ENCODE measurements at regions not wholly inside any gene's neighbourhood (a gene's known extent, or its start where the extent isn't known, plus 50 kb on each side); places are given as distances from the start of the nearest gene placed in this dataset.

DNA sequence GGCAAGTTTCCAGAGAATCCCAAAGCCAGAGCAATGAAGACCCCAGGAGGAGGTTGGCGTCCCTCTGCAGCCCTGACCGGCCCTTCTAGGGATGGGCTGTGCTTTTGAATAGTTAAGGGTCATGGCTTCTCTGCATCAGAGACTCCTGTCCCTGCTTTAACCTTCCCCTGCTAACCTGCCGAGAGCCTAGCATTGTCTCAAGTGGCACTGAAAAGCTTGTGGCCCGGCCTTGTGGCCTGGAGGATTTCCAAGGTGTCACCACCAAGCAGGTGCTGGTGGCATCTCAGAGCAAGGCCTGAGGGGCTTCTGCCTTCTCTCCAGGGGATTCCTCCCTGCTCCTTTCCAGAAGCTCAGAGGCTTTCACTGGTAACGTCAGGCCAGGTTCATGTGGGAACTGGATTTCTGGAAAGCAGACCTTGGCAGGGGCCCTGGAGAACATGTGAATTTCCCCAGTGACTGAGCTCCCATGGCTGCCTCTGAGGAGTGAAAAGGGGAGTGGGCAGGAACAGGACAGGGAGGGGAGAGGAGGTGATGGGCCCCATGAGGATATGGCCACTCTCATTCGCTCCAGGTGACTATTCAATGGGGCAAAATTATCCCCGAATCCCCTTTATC, 409.9 kb downstream of the PTPRU start:
- no peak for FAIRE-seq
- TF ChIP-seq POU2F2 (IDR thresholded peaks at IDR 0.05; ENCODE audit: low read depth, low read length) (no peak), POLR2A (IDR thresholded peaks at IDR 0.05; ENCODE audit: low read depth, low read length) (no peak), POLR2AphosphoS5 (IDR thresholded peaks at IDR 0.05; ENCODE audit: low read depth, low read length) (no peak), TAF1 (IDR thresholded peaks at IDR 0.05; ENCODE audit: low read depth, low read length) (no peak), SPI1 (IDR thresholded peaks at IDR 0.05; ENCODE audit: low read depth, low read length) (no peak), PAX5 (IDR thresholded peaks at IDR 0.05; ENCODE audit: insufficient read depth, low read length, severe bottlenecking) (no peak)
- DNase-seq (ENCODE audit: insufficient read length, low spot score), result no peak

GRCh38 chr1:29645586-29645985, 409.3 kb downstream of the PTPRU start:
- TF ChIP-seq SPI1 (IDR thresholded peaks at IDR 0.05; ENCODE audit: low read depth, low read length) (no peak), TAF1 (IDR thresholded peaks at IDR 0.05; ENCODE audit: low read depth, low read length) (no peak), PAX5 (IDR thresholded peaks at IDR 0.05; ENCODE audit: insufficient read depth, low read length, severe bottlenecking) (no peak), POLR2A (IDR thresholded peaks at IDR 0.05; ENCODE audit: low read depth, low read length) (no peak), POLR2AphosphoS5 (IDR thresholded peaks at IDR 0.05; ENCODE audit: low read depth, low read length) (no peak), POU2F2 (IDR thresholded peaks at IDR 0.05; ENCODE audit: low read depth, low read length) (no peak)
- no peak for FAIRE-seq
- DNase-seq (ENCODE audit: insufficient read length, low spot score), result no peak

DNA sequence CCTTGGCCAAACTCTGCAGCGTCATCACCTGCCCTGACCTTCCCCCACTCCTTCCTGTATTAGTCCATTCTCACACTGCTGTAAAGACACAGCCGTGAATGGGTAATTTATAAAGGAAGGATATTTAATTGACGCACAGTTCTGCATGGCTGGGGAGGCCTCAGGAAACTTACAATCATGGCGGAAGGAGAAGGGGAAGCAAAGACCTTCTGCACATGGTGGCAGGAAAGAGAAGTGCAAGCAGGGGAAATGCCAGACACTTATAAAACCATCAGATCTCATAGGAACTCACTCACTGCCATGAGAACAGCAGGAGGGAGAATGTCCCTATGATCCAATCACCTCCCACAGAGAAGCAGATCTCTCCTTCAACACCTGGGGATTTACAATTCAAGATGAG, 408.5 kb downstream of the PTPRU start:
- TF ChIP-seq POU2F2 (IDR thresholded peaks at IDR 0.05; ENCODE audit: low read depth, low read length) (no peak), POLR2A (IDR thresholded peaks at IDR 0.05; ENCODE audit: low read depth, low read length) (no peak), PAX5 (IDR thresholded peaks at IDR 0.05; ENCODE audit: insufficient read depth, low read length, severe bottlenecking) (no peak), POLR2AphosphoS5 (IDR thresholded peaks at IDR 0.05; ENCODE audit: low read depth, low read length) (no peak), TAF1 (IDR thresholded peaks at IDR 0.05; ENCODE audit: low read depth, low read length) (no peak), SPI1 (IDR thresholded peaks at IDR 0.05; ENCODE audit: low read depth, low read length) (no peak)
- DNase-seq (ENCODE audit: insufficient read length, low spot score) (no peak), FAIRE-seq (no peak)

GRCh38 chr1:29643838-29644440, 407.6 kb downstream of the PTPRU start:
- FAIRE-seq (no peak), DNase-seq (ENCODE audit: insufficient read length, low spot score) (no peak)
- TF ChIP-seq PAX5 (IDR thresholded peaks at IDR 0.05; ENCODE audit: insufficient read depth, low read length, severe bottlenecking) (no peak), TAF1 (IDR thresholded peaks at IDR 0.05; ENCODE audit: low read depth, low read length) (no peak), POLR2A (IDR thresholded peaks at IDR 0.05; ENCODE audit: low read depth, low read length) (no peak), POLR2AphosphoS5 (IDR thresholded peaks at IDR 0.05; ENCODE audit: low read depth, low read length) (no peak)

GRCh38 chr1:29643281-29643680, 407.0 kb downstream of the PTPRU start:
- TF ChIP-seq POU2F2 (IDR thresholded peaks at IDR 0.05; ENCODE audit: low read depth, low read length) (no peak), POLR2A (IDR thresholded peaks at IDR 0.05; ENCODE audit: low read depth, low read length) (no peak), POLR2AphosphoS5 (IDR thresholded peaks at IDR 0.05; ENCODE audit: low read depth, low read length) (no peak), SPI1 (IDR thresholded peaks at IDR 0.05; ENCODE audit: low read depth, low read length) (no peak), TAF1 (IDR thresholded peaks at IDR 0.05; ENCODE audit: low read depth, low read length) (no peak), PAX5 (IDR thresholded peaks at IDR 0.05; ENCODE audit: insufficient read depth, low read length, severe bottlenecking) (no peak)
- FAIRE-seq, result no peak
- no peak for DNase-seq (ENCODE audit: insufficient read length, low spot score)

- FAIRE-seq, result no peak
- TF ChIP-seq POLR2A (IDR thresholded peaks at IDR 0.05; ENCODE audit: low read depth, low read length) (no peak), TAF1 (IDR thresholded peaks at IDR 0.05; ENCODE audit: low read depth, low read length) (no peak), SPI1 (IDR thresholded peaks at IDR 0.05; ENCODE audit: low read depth, low read length) (no peak)
- no peak for DNase-seq (ENCODE audit: insufficient read length, low spot score)
These were observed 406.2 kb downstream of the PTPRU start for GRCh38 chr1:29642519-29642918.

DNA sequence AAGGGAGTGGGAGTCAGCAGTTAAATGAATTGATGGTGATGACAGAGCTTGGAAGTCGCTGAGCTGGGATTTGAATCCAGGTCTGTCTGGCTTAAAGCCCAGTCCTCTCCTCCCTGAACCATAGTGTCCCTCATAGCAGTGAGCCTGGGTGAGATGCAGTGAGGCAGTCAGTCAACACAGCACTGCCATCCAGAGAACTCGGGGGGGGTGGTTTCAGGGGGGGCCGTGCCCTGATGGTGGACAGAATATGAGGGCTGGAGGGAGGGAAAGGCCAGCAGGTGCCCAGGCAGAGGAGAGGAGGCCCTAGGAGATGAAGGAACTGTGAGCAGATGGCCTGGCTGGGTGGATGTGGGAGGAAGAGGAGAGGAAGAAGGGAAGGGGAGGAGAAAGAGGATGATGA, 405.6 kb downstream of the PTPRU start:
- FAIRE-seq (no peak), DNase-seq (ENCODE audit: insufficient read length, low spot score) (no peak)
- TF ChIP-seq POLR2AphosphoS5 (IDR thresholded peaks at IDR 0.05; ENCODE audit: low read depth, low read length) (no peak), SPI1 (IDR thresholded peaks at IDR 0.05; ENCODE audit: low read depth, low read length) (no peak), POU2F2 (IDR thresholded peaks at IDR 0.05; ENCODE audit: low read depth, low read length) (no peak), PAX5 (IDR thresholded peaks at IDR 0.05; ENCODE audit: insufficient read depth, low read length, severe bottlenecking) (no peak), TAF1 (IDR thresholded peaks at IDR 0.05; ENCODE audit: low read depth, low read length) (no peak), POLR2A (IDR thresholded peaks at IDR 0.05; ENCODE audit: low read depth, low read length) (no peak)

DNA sequence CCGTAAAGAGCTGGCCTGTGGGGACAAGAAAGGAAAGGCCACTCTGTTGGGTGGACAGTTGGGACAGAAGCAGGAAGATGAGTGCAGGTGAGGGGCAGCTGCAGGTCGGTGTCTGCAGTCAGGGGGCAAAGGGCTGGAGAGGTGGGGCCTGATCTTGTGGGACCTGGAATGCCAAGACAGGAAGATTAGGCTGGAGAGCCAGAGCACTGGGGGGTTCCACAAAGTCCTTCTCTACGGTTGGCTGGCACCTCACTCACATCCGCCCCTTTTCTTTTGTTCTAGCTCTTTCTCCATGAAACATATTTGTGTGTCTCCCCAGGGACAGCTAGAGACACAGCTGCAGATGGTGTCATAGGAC, 404.1 kb downstream of the PTPRU start:
- FAIRE-seq (no peak), DNase-seq (ENCODE audit: insufficient read length, low spot score) (no peak)

GRCh38 chr1:29639741-29640427, 403.6 kb downstream of the PTPRU start:
- FAIRE-seq, result no peak
- no peak for TF ChIP-seq POLR2AphosphoS5 (IDR thresholded peaks at IDR 0.05; ENCODE audit: low read depth, low read length)
- TF ChIP-seq POU2F2 (IDR thresholded peaks at IDR 0.05; ENCODE audit: low read depth, low read length), result no peak
- TF ChIP-seq POLR2A (IDR thresholded peaks at IDR 0.05; ENCODE audit: low read depth, low read length), result no peak
- DNase-seq (ENCODE audit: insufficient read length, low spot score), result no peak

More for the DNA sequence above, 404.1 kb downstream of the PTPRU start:
- TF ChIP-seq SPI1 (IDR thresholded peaks at IDR 0.05; ENCODE audit: low read depth, low read length) (no peak), POLR2AphosphoS5 (IDR thresholded peaks at IDR 0.05; ENCODE audit: low read depth, low read length) (no peak), PAX5 (IDR thresholded peaks at IDR 0.05; ENCODE audit: insufficient read depth, low read length, severe bottlenecking) (no peak), TAF1 (IDR thresholded peaks at IDR 0.05; ENCODE audit: low read depth, low read length) (no peak), POU2F2 (IDR thresholded peaks at IDR 0.05; ENCODE audit: low read depth, low read length) (no peak), POLR2A (IDR thresholded peaks at IDR 0.05; ENCODE audit: low read depth, low read length) (no peak)
